NB4 (cell line): ENCODE measurements at regions not wholly inside any gene's neighbourhood (a gene's known extent, or its start where the extent isn't known, plus 50 kb on each side); places are given as distances from the start of the nearest gene placed in this dataset.
"Not testable (repeated sequence)": the region's sequence is repeated elsewhere in the genome, so short reads cannot be mapped to it uniquely, and the experiment has no call there.

ENCODE experiments used
- MYC ChIP-seq: IDR thresholded peaks from 2 replicates; pipeline ENCODE4 v1.6.1; 2011; ENCODE audit warnings: low read depth, low read length
- POLR2A ChIP-seq: IDR thresholded peaks from 2 replicates; pipeline ENCODE4 v1.6.1; 2011; ENCODE audit warnings: mild to moderate bottlenecking; ENCODE audit not compliant: insufficient read length; ENCODE audit errors: extremely low read depth

GRCh38 chr16:27641734-27642415, 91.9 kb downstream of the KATNIP start:
- TF ChIP-seq MYC, POLR2A: not testable (repeated sequence)
